Activated gamma-delta T cell treated with Interleukin-2 at 50 U/mL for 16 hours (primary cell): ENCODE measurements at regions not wholly inside any gene's neighbourhood (a gene's known extent, or its start where the extent isn't known, plus 50 kb on each side); places are given as distances from the start of the nearest gene placed in this dataset.

ENCODE experiments used
- DNase-seq: peaks from one replicate; pipeline ENCODE4 v3.0.0-alpha.2; 2020

DNA sequence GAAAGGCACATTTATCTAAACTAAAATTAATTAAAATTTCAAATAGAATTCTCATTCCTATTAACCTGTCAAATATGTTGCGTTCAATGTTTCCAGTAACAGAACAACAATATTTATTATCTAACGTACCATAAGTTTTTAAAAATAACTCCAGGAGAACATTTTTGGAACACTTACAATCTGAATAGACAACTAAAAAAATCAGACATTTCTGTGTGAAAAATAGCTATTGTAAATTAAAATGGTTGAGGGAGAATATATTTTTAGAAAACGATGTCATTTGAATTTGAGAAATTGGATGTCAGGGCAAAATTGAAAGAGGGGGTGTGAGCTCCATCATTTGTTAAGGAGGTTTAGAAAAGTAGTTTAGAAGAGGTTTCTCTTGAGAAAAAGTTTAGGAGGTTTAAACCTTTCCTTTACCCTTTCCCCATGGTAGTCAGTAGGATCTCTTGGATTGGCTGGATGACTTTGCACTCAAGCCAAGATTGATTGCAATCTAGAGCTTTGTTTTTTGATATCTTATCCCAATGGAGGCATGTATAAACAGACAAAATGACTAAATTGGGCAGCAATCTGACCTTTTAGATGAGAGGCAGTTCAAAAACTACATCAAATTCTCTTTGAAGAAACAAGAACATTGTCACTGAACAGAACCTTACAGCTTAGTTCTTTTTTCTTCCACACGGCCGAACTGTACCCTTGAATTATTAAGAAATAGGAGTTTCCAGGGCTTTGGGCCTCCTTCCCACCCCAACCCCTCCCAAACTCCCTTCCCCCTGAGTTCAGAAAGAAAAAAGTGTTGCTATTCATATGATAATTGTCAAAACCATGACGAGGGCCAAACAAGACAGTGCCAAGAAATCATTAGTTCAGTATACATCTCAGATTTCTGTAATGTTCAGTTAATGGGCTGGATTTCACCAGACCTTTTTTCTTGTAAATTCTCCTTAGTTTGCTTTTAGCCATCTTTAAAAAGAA is 79.7 kb upstream of the CDIN1 start:
- no peak for DNase-seq

DNA sequence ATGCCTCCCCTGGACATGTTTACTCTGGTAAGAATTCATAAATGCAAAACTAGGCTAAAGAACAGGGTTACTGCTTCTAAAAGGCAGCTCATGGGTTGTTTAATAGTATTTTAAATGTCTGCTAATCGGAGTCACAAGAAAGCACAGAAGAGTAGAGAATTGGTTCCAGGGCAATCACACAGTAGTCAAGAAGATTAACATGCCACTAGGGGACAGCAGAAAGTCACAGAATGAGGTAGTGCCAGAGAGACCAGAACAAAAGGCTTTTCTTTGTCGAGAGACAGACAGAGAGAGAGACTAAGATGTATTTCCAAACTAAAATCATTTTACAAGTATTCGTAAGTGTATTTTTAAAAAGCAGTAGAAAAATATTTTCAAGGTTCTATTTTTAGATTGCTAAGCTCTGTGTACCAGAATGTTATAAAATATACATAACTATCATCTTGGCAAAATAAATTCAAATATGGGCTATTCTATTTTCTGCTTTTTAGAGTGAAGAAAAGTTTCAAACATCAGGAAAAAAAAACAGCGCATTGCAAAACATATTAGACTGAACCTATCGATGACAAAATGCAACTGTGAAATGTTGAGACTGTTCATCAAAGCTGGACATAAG is 78.3 kb upstream of the CDIN1 start:
- DNase-seq: no peak

DNA sequence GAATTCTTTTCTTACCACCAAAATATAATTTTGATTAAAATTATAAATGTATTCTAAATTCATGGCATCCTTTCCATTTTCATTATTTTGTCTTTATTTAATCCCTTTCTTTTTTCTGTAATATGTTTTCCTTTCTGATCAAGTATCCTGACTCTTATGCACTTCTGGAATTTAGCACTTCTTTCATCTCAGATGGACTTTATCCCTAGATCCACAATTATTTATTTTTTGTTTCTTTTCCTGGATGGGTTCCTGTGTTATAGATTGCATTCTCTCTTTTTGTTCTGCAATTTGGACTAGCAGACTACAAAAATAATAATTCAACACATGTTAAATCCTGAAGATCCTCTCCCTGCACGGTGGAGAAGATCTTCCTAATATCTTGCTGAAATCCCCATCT is 76.9 kb upstream of the CDIN1 start:
- no peak for DNase-seq

DNA sequence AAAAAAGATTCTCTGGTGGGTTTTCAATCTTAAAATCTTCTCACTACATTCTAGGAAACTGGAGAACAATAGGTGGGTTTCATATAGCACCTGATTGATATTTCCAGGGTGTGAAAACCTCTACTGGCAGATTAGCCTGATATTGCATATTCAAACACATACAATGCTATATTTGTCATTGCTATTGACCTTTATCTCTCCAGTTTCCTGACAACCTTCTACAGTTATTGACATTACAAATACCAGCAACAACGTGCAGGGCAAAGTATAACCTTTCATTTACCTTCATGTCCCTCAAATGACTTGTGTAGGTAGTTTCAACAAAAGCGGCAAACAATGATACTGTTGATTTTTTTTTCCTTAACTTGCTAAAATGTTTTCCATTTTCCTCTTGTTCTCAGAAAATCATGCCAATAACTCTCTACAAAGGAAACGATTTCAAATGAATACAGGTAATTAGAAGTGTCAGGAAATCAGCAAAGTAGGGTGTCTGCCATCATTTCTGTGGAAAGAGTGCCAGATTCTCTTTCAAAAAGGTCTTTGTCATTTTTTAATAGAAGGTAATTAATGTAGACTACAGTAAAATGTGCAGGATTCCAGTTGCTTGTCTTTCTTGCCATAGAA is 72.6 kb upstream of the CDIN1 start:
- DNase-seq: no peak

DNA sequence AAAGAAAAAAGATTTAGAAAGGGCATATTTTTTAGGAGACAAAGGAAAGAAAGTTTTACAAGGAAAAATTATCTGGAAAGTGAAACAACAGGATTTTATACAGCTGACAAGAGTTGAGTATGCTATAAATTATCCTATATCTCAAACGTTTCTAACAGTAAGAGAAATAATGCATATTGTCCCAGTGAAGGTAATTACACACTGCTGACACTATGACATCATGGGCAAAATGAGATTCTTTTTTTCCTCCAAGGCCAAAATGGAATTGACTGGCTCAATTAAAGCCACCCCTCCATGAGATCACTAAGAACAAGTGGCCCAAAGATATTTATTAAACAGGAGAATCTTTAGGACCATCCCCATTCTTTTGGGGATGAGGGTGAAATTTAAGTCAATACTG is 72.0 kb upstream of the CDIN1 start:
- no peak for DNase-seq

DNA sequence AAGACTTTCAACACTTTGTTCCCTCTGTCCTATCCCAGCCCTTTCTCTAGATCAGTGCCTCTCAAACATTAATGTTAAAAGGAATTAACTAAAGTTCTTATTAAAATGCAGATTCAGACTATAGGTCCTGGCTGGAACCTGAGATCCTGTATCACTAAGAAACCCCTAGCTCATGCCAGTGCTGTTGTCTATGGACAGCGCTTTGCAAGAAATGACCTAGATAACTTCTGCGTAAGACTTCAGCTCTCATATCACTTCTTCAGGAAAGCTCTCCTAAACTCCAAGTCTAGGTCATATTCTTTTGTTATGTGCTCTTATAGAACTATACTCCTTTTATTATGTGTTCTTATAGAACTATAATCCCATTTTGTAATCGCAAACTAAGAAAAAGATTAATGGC is 67.8 kb upstream of the CDIN1 start:
- no peak for DNase-seq

DNA sequence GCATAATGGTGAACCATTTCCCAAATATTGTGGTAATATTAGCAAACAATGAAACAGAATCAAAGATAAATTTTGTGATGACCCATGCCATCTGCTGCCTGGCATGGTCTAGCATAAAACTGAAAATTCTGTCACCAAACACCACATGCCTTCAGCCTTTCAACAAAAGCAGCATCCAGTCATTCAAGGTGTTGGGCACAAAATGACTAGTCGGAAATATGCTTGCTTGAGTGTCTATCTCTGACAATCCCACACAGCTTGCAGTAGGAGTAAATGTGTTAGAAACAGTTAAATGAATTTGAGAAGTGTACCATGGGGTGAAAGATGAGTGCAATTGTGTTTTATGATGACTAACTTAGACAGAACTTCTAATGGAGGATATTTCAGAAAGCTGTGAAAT is 61.7 kb upstream of the CDIN1 start:
- no peak for DNase-seq

DNA sequence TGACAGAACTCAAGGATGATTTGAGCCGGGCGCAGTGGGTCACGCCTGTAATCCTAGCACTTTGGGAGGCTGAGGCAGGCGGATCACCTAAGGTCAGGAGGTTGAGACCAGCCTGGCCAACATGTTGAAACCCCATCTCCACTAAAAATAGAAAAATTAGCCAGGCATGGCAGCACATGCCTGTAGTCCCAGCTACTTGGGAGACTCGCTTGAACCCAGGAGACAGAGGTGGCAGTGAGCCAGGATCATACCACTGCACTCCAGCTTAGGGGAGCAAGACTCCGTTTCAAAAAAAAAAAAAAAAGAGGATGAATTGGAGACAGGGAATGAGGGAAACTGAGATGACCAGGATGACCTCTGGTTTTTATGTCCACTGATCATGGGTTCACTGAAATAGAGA is 60.4 kb upstream of the CDIN1 start:
- no peak for DNase-seq

DNA sequence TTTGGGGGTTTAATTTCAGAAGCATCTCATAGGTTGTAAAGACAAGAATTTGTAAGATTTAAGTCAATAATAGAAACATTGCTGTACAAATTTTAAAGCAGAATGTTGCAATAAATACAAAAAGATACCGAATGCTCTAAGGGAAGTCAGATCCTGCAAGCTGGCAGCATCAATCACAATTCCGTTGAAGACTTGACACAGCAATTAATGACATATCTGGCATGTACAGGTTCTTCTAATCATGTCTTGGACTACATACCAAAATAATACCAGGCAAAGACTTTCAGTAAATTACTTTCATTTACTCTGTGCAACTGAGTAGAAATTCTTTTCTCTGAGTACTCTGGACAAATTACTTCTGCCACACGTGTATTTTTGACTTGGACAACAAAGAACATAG is 54.0 kb upstream of the CDIN1 start:
- DNase-seq: no peak

DNA sequence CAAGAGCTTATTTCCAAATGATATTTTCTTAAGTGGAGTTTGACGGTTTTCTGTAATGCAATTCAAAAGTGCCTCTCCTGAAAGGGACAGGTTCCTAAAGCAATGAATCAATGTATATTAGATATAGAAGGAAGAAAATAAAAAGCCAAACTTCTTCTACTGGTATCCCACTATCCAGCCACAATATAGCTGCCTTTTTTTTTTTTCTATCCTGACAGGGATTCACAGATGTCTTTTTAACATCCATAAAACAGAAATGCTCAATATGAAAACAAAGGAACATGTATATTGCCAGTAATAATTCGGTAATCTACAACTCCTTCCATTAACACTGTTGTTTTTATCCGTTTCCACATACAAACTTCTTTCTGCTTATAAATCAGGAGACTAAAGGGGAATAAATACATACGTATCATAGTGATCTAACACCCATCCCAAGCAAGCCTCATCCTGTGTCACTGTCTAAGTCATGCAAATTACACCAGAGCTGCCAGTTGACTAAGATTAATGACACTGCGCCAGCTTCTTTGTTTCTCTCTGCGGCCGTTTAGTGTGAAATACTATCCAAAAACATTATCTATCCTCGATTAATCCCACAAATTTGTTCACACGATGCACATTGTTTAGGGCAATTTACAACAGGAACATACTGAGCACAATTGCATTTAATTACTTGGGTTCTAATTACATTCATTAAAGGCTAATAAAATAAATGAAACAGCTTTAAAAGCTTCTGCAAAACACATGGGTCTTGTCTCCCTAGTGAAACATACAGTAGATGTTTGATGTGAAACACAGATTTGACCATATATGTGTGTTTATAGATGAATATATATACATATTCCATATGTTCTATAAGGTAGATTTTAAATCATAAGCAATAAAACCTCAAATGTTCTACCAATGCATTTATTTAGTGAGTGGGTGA is 51.9 kb upstream of the CDIN1 start:
- DNase-seq: no peak

DNA sequence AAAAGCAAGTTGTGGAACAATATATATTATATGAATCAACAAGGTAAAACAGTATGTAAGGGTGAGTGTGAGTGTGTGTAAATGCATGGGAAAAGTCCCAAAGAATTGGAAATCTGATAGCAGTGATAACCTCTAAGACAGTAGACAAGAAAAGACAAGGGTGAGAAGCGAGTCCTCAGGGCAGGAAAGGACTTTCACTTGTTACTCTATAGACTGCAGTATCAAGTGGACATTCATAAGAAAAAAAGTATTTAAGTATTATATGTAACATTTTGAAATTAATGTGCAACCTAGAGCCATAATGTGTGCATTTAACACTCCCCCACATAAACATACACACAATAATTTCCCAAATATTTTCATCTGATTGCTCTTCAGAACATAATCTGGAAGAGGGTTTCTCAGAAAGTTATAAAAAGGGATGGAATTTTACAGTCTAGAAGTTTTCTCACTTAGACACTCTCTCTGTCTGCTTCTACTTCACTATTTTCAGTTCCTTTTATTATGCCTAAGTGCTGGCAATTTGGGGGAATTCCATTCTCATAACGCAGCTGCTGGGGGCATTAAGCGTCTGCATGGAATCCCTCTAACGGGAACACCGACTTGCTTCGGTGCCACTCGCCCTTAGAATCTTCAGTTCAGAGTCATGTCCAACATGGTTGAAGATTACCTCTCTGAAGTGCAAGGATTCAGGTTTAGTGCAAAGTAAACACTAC is 50.0 kb upstream of the CDIN1 start:
- DNase-seq: no peak
